Body of pancreas (tissue), 4 donors: ENCODE measurements at regions not wholly inside any gene's neighbourhood (a gene's known extent, or its start where the extent isn't known, plus 50 kb on each side); places are given as distances from the start of the nearest gene placed in this dataset.

Source experiments
- CTCF ChIP-seq, 7 experiments: fragments of 450-650 bp in 4 of 7; fragments of 200-600 bp in 3 of 7; sonication (generic) in 3 of 7; IDR thresholded peaks; one replicate each; pipeline ENCODE4 v1.5.1; 2016 to 2019; ENCODE audit warnings: antibody characterized with exemption in 7 of 7
- POLR2A ChIP-seq, 3 donors: fragments of 450-650 bp; IDR thresholded peaks; one replicate each; pipeline ENCODE4 v1.6.1; 2016; ENCODE audit warnings: antibody characterized with exemption in 3 of 3, mild to moderate bottlenecking in 2 of 3

GRCh38 chr2:156206355-156206754 lies 126.2 kb downstream of the NR4A2 start:
- no peak for TF ChIP-seq CTCF (IDR thresholded peaks at IDR 0.05)
- TF ChIP-seq POLR2A (IDR thresholded peaks at IDR 0.05), result no peak
